AG08395 (cell line): ENCODE measurements at regions not wholly inside any gene's neighbourhood (a gene's known extent, or its start where the extent isn't known, plus 50 kb on each side); places are given as distances from the start of the nearest gene placed in this dataset.
"Not testable (repeated sequence)": the region's sequence is repeated elsewhere in the genome, so short reads cannot be mapped to it uniquely, and the experiment has no call there.

Experiments used
- DNase-seq: peaks from one replicate; pipeline ENCODE4 v3.0.0; 2012; ENCODE audit warnings: mixed read lengths, low spot score

DNA sequence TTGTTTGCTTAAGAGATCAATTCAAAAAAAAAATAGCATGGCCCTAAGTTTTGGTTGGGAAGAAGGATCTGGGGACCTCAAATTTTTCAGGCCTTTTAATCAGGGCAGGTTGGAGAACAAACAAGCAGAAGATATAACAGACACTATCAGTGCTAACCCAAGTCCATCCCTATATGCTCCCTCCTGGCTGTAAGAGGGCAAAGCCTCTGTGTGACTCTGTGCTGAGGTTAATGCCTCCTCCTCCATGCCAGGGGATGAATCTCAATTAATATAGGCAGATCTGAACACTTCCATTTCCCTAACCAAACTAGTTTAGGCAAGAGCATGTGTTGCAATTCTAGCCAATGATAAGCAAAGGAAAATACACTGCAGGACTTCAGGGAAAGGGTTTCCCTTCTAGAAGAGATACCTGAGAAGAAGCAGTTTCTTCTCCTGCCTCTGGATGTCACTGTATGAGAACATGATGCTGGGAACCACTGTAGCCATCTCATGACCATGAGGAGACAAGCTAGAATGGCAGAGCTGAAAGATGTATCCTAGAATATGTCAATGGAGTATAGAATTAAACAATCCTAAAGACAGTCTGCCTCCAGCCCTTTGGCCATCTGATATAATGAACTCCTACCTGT, 76.0 kb downstream of the CHD9NB start:
- peak; percentile 10 for DNase-seq

DNA sequence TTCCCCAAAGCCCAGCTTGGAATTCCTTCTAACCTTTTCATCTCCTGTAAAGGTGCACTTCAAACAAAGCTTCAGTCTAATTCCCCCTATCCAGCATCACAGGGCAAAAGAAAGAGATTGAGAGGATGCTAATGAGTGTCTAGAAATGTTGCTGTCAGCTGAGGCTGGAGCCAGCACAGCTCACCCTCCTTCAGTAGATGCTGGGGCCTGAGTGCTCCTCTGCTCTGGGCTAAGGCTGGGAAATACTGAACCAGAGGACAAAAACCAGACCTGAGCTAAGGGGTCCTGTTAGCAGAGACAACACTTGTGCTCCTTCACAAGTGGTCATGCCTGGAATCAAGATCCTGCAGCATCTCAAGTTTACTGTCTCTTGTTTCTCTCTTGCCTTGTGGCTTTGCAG, 85.0 kb downstream of the CHD9NB start:
- DNase-seq: no peak

DNA sequence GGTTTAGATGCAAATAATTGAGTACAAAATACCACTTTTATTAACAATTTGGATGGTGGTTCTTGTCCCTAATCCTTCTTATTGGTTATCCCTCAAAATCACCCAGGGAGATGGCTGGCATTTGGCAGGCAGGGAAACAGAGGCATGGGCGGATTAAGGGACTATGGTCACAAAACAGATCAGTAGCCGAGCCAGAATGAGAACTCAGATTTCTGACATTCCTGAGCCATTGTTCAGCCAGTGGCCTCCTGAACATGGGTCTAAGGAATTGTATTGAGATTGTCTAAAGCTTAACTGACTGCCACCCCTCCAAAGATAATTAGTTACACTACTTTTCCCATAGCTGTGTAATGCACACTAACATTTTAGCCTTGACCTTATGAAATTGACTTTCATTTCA, 88.4 kb downstream of the CHD9NB start:
- DNase-seq: peak; percentile 22

DNA sequence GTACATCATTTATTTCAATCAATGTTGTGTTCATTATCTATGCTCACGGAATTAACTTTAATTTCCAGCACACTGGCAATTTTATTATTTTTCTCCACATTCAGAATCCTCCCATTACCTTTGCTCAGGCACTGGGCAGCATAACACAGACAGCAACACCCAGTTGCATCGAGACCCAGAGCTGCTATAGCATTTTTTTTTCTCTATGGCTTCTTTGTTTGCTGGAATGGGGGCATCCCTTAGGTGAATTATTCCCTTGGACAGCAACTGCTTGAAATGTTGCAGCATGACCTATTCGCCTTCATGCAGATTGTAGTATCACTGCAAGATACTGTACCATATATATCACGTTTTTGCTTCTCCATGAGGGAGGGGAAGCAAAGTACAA, 88.8 kb downstream of the CHD9NB start:
- DNase-seq: no peak

DNA sequence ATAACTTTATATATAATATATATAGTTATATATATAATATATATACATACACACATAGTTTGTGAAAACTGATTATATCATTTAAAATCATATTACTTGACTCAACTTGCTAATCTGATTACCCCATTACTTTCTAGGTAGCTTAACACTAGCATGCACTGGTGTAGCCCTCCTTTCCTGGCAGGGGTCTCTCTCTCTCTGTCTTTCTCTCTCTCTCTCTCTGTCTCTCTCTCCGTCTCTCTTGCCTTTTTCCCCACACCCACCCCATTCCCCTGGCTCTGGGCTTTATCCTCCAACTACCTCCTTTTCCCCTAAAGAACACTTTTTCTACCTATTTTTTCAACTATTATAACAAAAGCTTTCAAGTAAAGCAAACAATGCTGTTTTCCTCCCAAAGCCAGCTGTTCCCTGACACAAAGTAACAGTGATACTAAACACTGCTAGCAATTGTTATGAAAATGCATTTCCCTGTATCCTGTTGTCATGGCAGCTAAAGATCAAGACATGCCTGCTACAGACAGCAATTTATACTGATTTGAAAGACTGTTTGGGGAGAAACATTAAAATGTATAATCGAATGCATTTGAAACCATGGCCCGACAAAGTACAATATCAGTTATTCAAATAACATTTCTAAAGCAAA, 89.4 kb downstream of the CHD9NB start:
- no peak for DNase-seq

- no peak for DNase-seq
These were observed 93.7 kb downstream of the CHD9NB start for GRCh38 chr16:52958951-52959350.

GRCh38 chr16:52957199-52957598, 95.5 kb downstream of the CHD9NB start:
- no peak for DNase-seq

GRCh38 chr16:52956044-52956443, 96.7 kb downstream of the CHD9NB start:
- DNase-seq: no peak

- no peak for DNase-seq
These were observed 99.5 kb downstream of the CHD9NB start for GRCh38 chr16:52953215-52953614.

GRCh38 chr16:52948946-52949345, 103.8 kb downstream of the CHD9NB start:
- no peak for DNase-seq

- DNase-seq: no peak
These were observed 120.4 kb downstream of the CHD9NB start for GRCh38 chr16:52932321-52932720.

DNA sequence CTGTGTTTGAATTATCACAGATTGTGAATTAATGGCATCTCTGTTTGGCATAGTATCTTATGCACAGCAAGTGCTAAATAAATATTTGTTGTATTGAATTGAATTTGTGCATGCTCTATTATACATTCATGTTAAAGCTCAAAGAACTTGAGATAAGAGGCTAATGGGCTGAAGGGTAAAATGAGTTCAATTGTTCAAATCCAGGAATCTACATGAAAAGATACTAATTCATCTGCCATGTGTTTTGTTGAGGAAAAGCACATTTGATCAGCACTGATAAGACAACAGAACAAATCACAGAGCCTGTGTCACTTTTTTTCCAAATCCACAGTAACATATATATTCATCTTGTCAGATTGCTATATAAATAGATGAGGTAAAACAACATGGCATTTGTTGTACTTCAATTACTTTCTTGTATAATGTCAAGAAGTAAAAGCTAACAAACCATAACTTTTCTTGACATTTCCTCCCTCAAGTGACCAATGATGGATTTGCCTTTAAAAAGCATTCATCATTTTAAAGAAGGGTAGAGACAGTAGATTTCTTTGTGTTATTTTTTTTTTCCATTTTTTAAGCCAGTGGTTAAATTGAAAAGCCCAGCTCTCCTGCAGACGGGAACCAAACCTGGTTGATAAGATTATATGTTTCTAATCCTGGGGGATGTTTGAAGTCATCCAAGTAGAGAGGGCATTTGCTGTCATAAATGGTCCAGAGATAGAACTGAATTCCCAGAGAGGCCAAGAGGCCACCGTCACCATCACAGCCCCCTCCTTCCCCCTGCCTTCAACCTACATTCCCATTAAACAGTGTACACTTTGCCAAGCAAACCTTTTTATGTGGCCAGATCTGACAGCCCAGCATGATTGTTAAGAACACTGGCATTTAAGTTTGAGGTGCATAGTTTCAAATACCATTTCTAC, 123.0 kb downstream of the CHD9NB start:
- no peak for DNase-seq

GRCh38 chr16:52928955-52929354, 123.7 kb downstream of the CHD9NB start:
- DNase-seq: no peak

- no peak for DNase-seq
These were observed 127.6 kb downstream of the CHD9NB start for GRCh38 chr16:52925143-52925542.

DNA sequence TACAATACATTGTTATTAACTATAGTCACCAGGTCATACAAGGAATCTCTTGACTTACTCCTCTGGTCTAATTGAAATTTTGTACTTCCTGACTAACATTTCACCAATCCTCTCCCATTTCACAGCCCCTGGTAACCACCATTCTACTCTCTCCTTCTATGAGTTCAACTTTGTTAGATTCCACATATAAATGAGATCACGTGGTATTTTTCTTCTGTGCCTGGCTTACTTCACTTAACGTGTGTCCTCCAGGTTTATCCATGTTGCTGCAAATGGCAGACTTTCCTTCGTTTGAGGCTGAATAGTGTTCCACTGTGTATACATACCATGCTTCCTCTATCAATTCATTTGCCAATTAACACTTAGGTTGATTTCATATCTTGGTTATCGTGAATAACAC, 128.5 kb downstream of the CHD9NB start:
- no peak for DNase-seq

GRCh38 chr16:52921104-52921503, 131.6 kb downstream of the CHD9NB start:
- DNase-seq: no peak

- no peak for DNase-seq
These were observed 132.4 kb downstream of the CHD9NB start for GRCh38 chr16:52920331-52920730.

DNA sequence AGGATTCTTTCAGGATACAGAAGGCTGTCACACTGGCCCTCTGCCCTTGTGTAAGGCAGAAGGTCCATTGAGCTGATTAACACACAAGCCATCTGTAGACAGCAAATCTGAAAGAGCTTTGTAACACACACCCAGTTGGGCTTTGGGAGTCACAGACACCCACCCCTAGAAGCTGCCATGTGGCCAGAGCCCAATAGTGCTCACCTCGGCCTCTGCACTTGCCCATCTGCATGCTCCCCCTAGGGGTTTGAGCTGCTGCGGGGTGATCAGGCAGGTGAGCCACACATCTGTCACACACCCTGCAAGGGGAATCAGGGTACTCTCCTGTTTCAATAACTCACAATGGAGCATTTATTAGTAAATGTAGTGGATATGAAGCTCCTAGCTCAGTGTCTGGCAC, 138.3 kb downstream of the CHD9NB start:
- DNase-seq: no peak

GRCh38 chr16:52912565-52913173, 140.0 kb downstream of the CHD9NB start:
- DNase-seq: peak; percentile 43

- not testable (repeated sequence) for DNase-seq
These were observed 144.6 kb downstream of the CHD9NB start for GRCh38 chr16:52908057-52908456.

- DNase-seq: no peak
These were observed 146.4 kb downstream of the CHD9NB start for GRCh38 chr16:52906281-52906680.

DNA sequence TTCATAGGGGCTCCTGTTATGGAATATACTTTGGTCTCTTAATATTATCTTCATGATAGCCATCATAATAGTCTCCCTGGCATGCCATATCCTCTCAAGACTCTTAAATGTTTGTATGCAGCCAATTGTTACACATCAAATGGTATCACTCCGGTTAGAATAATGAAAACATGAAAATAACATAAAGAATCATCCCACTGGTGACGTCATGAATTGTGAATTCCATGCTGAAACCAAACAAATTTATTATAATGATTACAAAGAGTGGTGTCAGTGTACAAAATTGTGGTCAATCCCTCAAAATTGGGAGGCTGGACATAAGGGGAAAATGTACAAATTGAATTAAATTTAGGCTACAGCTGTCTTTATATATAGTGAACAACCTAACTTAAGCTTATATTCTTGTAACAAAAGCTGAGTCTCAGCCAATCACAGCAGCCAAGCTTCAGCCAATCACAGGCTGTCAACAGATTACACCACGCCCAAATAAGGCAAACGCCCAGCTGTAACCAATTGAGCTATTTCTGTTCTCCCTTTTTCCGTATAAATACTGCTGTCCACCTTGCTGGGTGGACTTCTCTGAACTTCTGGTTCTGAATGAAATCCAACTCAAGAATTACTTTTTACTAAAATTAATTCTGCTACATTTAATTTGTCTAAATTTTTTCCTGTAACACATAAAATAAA, 156.1 kb downstream of the CHD9NB start:
- DNase-seq: no peak
